HPDE6-E6E7 (cell line): ENCODE measurements at regions not wholly inside any gene's neighbourhood (a gene's known extent, or its start where the extent isn't known, plus 50 kb on each side); places are given as distances from the start of the nearest gene placed in this dataset.
"Not testable (repeated sequence)": the region's sequence is repeated elsewhere in the genome, so short reads cannot be mapped to it uniquely, and the experiment has no call there.

Experiments used
- DNase-seq: peaks from one replicate; pipeline ENCODE4 v3.0.0; 2011; ENCODE audit warnings: missing footprints; ENCODE audit errors: extremely low spot score

DNA sequence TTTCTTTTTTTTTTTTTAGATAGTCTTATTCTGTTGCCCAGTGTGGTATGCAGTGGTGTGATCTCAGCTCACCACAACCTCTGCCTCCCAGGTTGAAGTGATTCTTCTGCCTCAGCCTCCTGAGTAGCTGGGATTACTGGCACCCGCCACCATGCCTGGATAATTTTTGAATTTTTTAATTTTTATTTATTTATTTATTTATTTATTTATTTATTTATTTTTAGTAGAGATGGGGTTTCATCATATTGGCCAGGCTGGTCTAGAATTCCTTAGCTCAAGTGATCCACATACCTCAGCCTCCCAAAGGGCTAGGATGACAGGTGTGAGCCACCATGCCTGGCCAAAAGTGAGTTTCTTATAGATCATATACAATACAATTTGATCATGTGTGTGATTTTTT lies 395.9 kb upstream of the IRX2 start:
- DNase-seq: not testable (repeated sequence)

DNA sequence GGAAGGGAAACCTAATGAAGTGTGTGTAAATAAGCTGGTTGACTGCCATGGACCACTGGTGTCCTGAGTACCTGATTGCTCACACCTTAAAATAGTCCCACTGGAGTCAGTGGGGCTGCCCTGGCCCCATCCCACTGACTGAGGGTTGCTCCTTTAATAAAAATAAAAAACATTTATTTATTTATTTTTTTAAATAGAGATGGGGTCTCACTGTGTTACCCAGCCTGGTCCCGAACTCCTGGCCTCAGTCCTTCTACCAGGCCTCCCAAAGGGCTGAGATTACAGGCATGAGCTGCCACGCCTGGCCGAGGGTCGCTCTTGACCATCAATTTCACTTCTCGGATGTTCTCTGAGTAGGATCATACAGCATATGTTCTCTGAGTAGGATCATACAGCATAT lies 394.2 kb upstream of the IRX2 start:
- no peak for DNase-seq

DNA sequence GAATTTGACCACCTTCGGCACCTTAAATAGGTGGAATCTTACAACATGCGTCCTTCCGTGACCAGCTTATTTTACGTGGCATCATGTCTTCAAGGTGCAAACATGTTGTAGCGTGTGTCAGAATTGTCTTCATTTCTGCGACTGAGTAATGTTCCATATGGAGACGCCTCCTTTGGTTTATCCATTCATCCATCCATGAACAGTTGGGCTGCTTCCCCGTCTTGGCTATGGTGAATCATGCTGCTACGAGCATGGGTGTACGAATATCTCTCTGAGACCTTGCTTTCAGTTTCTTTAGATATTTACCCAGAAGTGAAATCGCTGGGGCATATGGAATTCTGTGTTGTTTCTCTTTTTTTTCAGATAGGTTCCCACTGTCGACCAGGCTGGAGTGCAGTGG lies 391.9 kb upstream of the IRX2 start:
- no peak for DNase-seq

DNA sequence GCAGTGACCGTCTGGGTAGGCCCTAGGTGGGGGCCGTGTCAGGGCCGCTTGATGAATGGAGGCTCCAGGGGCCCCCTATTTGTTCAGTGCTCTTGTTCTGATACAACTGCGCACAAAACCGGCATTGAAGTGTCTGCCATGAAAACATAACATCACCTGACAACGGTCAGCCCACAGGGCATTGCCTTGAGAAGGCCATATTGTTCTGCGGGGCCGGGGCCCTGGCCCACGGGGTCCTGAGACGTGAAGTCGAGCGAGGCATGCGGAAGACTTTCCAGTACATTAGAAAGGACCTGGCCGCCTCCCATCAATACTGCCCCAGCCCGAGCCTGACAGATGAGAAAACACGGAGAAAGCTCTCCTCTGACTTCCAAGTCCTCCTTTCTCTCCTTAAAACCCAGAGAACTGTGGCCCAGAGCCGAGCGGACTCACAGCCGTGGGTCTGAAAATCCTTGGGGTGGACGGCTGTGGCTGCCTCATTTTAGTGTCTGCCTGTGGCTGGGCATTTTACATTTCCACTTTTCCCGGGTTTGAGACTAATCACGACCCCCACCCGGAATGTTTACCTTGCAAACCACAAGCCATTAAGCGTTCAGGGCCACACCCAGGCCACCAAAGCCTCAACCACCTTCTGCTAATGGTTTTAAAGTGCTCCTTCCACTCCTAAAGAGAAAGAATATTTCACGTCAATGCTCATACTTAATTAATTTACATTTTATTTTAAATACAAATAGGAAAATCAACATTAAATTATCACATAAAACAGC lies 391.0 kb upstream of the IRX2 start:
- no peak for DNase-seq

DNA sequence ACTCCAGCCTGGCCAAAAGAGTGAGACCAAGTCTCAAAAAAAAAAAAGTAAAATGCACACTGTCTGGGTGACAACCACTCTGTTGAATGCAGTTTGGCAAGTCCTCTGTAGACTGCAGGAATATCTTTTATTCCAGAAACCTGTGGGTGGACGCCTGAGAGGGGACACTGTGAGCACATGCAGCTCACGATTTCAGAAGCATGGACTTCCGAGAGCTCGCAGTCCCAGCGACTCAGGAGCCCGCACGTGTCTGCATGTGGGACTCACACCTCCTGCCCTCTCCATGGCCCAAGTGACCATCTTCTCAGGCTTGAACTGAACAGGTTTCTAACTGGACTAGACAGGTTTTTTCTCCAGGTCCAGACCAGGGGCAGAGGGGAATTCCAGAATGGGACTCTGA lies 388.6 kb upstream of the IRX2 start:
- DNase-seq: no peak

DNA sequence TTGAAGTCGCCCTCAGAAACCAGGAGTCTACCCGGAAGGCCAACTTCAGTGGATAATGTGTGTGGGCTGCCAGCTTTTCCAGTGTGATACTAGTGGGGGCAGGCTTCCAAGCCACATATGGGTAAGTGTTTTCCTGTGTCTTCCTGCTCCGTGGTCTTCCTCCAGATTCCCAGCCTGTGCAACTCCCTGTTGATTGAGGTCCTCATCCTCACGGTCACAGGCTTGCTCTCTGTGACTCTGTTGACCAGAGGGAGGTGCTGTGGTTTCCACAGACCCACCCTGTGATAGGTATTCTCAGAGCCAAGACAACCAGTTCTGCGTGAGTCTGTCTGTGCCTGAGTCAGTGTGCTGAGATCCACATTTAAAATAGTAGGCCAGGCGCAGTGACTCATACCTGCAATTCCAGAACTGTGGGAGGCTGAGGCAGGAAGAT lies 388.0 kb upstream of the IRX2 start:
- DNase-seq: no peak

DNA sequence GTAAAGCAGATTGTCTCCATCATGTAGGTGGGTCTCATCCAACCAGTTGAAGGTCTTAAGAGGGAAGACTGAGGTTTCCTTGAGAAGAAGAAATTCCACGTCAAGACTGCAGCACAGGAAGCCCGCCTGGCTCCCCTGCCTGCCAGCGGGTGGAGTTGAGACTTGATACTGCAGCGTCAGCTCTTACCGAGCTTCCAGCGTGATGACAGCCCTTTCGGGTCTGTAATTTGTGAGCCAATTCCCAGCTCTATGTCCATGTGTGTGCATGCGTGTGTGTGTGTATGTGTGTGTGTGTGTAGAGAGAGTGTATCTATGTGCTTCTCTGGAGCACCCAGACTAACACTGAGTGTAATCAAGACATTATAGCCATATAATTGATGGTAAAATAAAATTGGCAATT lies 379.7 kb upstream of the IRX2 start:
- DNase-seq: no peak

DNA sequence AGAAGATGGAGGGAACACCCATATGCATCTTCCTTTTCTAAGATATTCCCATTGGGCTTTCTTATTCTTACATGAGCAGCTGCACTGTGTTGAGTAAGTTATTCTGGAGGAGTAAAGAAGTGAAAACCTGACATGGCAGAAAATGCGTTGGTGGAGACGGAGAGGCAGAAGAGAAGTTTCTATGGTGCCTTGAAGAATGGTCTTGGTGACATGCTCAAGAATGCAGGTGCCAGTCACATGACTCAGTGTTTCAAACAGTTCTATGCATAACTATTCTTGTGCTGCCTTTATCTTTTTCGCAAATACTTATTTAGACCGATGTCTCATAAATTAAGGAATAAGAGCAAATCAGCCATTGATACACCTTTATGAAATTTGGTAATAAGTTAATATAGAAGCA lies 377.8 kb upstream of the IRX2 start:
- DNase-seq: no peak

DNA sequence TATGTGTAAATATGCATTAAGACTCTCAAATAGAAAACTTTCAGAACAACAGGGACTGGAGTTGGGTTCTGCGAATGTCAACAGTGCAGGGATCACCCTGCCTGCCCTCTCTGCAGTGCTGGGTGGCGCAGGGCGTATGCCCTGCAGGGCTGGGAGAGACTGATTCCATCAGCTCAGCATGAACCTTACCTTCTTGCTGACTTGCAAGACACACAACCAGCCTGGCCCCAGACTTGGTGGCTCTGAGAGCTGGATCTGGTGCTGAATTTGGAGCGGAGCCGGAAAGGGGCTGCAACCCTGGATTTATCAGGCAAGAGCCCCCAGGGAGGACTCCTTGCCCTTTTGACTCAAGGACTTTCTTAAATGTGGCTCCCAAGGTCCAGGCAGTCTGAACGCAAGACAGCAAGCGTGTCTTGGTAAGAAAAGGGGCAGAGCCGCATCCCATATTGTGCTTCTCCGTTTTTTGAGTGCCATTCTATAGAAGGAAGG lies 376.0 kb upstream of the IRX2 start:
- no peak for DNase-seq

DNA sequence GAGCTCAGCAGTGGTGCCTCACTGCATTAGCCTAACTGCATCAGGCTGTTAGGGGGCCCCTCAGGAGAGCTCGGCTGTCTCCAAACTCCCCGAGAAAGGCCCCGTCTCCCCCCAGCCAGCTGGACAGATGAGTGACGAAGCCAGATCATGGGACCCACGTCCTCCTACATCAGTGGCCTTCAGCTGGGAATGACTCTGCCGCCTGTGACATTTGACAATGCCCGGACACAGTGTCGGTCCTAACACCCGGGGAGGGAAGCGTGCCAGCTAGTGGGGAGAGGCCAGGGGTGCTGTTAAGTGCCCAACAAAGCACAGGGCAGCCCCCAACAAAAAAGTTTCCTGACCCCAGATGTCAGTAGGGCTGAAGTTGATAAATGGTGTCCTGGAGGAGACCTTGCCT lies 375.2 kb upstream of the IRX2 start:
- DNase-seq: no peak

DNA sequence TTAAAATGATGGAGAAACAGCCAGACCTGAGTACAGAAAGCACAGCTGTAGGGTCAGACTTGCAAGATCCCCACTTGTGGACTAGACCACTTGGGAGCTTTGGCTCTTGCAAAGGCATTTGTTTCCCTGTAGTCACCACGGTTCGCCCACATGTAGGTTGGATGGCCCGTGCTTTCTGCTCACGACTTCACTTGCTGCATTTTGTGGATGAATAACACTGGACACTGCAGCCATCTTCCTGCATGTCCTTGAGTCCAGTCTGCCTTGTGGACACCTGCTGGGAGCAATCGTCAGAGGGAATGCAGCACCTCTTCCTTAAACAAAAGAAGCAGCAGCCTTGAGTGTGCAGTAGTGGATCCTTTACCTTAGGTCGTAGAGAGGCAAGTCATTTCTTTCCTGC lies 372.9 kb upstream of the IRX2 start:
- DNase-seq: no peak

DNA sequence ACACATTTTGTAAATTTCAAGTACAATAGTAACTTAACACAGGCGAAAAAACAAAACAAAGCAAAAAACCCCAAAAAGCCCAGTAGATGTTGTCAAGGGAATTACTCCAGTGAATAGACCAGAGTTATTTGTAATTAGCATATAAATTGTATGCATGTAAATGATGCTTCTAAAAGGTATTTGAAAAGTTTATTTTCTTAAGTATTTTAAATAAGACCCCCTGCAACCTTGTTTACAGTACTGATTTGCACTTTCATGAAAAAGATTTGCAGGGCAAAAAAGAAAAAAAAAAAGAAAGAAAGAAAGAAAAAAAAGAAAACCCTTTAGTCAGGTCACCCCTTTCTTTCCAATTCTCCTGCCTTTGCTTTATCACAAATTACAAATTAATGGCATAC lies 372.3 kb upstream of the IRX2 start:
- DNase-seq: no peak

DNA sequence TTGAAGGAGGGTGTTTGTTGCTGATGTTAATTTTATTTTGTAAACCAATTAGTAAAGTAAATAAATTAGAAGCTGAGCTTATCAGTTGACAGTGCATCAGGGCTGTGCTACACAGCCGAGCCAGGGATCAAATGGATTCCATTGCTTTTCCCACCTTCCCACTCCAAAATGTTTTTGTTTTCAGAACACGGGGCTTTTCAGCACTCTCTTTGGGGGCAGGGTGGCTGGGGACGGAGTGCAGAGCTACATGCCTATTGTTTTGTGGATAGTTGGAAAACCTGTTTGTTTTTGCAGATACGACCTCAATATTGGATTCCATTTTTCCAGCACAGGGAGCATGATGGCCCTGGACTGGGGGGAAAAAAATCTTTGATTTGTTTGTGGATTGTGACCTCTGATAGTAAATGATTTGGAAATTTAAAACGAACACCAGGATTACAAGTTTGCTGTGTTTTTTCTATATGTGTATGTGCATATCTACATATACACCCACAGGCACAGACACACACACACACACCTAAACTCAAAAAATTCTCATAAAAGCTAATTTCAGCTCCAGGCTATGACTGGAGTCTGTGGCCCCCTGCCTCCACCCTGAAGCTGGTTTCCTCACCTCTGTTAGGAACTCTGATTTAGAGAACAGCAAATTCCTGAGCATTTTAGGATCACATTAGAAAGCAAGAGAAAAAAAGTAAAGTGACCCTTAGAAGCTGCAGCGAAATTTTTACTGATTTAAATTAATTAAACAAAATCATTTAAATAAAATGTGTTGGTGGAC lies 371.7 kb upstream of the IRX2 start:
- DNase-seq: no peak

DNA sequence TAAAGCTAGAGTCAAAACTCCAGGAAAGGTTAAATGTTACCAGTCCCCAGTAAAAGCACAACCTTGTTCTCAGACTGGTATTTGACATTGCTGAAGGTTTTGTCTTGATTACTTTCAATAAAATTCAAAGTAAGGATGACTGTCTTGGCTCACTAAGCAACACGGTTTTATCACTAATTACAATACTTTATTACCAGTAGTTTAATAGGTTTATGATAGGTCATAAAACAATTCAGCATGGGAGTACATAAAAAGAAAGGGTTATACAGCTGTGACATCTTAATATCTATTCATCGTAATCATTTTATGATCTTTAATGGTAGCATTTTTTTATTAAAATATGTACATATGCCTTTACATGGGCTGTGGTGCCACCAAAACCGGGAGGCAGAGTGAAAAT lies 370.7 kb upstream of the IRX2 start:
- no peak for DNase-seq

DNA sequence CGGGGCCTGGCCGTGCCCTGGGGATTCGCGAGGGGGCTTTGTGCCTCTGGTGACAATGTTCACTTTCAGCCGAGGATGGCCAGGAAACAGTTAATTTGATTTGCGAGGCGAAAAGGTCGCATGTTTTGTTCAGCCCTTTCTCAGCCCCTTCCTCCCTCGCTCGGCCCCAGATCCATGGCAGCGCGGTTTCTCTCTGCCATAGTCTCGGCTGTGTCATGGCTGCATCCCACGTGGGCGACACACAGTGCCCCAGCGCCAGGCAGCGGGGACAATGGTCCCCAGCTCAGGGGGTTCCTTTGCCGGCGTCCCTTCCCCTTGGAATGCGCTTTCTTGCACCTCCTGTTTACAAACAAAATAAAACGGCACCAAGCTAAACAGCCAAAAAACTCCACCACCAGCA lies 370.3 kb upstream of the IRX2 start:
- DNase-seq: no peak

DNA sequence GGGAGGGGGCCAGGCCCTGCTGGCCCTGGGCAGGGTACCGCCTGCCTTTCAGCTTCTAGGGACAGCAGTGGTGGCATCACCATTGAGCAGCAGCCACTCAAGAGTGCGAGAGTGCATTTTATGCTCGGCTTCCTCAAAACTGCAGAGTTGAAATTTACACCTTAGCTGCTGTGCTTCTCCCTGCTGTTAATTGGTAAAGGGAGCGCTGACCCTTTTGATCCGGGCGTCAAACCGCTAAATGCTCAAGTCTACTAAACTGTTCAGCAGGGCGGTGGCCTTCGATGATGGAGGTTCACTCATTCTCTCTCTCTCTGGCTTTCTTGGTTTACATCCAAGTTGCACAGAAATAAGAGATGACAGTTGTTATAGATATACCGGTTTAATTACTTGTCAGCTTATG lies 368.6 kb upstream of the IRX2 start:
- DNase-seq: no peak

DNA sequence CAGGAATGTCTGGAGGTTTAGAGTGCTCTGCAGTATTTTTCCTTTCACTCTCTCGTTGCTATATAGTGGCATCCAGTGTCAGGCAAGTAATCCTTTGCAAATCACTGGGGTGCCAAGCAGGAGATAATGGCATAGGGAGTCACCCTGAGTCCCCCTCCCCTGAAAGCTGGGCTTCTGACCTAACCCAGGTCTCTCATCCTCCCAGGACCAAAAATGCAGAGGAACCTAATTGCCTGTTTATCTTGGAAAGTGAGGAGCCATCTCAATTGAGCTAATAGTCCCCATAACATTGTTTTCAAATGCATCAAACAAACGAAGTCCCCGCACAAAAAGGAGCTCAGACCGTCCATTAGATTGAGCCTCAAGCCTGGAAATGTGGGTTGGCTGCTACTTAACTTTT lies 368.0 kb upstream of the IRX2 start:
- DNase-seq: no peak

DNA sequence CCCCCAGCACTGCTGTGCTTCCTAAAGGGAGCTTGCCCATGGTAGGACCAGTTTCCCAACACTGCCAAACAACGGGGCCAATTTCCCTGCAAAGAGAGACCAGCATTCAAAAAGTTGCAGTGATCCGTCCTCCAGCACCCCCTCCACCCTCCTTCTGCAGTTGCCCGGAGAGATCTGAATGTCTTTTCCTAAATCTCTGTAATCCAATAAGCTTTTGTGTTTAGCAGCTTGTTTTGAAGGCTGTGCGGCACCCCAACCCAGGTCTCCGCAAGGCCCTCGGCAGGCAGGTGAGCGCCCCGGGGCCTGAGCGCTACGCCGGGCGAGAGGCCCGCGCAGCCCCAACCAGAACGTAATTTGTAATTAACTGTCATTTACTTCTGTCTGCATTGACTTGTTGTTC lies 366.9 kb upstream of the IRX2 start:
- DNase-seq: no peak

DNA sequence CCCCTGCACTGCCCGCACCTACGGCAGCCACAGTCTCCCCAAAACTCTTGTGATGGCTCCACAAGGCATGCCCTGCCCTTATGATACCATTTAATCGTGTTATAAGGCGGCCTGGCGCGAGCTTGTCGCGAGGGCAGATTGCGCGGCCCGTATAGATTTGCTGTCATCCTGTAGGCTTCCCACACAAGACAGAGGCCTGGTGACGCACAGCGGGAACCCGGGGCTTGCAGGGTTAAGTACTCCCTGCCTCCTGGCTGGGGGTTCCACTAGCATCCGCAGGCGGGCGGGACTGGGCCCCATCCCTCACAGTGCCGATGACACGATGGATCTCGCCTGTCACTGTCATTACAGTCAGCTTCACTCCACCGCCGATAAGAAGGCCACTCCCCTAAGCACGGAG lies 364.9 kb upstream of the IRX2 start:
- DNase-seq: no peak

DNA sequence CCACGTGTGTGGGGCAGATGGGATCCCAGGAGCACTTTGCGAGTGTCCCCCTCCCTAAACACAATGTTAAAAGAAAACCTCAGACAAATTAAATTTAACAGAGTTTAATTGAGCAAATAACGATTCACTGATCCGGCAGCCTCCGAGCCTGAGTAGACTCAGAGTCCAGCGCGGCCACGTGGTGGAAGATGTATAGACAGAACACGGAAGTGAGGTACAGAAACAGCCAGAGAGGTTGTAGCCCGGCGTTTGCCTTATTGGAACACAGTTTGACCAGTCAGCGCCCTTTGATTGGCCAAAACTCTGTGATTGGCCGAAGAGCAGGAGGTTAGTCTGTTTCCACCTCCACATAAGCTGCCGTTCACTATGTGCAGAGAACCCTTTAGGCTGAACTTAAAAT lies 363.0 kb upstream of the IRX2 start:
- no peak for DNase-seq

DNA sequence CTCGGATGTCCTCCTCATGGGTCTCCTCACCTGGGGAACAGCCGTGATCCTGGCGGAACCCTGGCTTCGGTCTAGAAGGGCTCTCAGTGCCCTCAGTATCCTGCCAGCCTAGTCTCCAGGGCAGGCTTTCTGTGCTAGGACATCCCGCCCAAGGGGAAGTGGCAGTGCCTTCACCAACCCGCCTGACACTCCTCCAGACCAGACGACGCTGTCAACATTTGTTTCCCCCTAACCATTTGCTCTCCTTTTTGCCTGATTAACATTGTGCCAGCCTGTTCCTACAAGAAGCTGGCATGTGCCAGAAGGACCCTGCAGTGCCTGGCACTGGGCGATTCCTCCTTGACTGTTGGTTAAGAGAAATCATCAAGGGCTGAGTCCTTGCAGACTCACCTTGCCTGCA lies 358.9 kb upstream of the IRX2 start:
- DNase-seq: no peak

DNA sequence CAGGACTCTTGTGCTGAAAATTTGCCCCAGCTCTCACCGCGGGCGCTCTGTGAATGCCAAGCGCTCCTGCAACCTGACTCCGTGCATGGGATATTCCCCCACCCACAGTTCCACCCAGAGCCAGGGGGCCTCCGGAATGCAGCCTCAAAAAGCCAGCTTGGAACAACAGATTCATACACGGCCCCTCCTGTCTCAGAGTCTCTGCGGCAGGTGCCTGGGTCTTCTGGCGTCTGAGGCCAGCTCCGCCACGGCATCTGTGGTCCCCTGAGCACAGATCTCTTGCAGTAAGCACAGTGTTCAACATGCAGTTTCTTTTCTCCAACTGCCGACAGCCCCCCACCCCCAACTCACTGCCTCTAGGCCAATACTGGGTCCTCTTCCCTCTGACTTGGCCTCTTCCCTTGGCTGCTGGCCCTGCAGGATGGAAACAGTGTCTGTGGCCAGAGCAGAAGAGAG lies 355.7 kb upstream of the IRX2 start:
- no peak for DNase-seq

DNA sequence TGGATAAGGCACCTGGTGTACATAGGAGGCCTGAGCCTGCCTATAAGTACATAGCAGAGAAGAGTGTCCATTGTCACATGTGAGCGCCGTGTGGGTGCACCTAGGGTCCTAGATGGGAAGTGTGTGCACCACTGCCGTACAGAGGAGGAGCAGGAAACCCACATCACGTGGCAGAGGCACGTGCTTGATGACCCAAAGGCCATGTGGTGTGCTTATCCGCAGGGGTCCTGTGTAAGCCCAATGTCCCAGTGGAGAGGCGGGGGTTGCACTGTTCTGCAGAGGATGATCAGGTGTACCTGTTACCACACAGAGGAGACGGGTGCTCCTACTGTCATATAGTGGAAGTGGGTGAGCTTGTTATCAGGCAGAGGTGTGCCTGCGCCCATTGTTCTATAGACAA lies 354.1 kb upstream of the IRX2 start:
- DNase-seq: no peak
